ENCODE measurements at regions not wholly inside any gene's neighbourhood (a gene's known extent, or its start where the extent isn't known, plus 50 kb on each side); places are given as distances from the start of the nearest gene placed in this dataset.

DNA sequence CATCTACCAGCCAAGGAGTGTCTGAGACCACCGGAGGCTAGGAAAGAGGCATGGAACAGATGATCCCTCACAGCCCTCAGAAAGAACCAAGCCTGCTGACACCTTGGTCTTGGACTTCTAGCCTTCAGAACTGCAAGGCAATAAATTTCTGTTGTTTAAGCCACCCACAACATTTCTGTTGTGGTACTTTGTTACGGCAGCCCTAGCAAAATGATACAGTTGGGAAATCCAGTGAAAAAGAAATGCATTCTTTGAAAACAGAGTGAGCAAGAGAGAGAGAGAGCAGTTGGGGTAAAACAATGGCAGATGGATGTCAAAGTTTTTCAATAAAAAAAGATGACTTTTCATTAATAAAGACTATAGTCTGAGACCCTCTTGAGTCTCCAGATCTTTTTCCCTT lies 219.4 kb downstream of the NFKBIZ start:
- 93% methylated on average over 1 of the region's 2 CpGs for WGBS (ENCODE audit: insufficient coverage)
- DNase-seq (no peak), ATAC-seq (ENCODE audit: low read depth) (no peak)
- Histone ChIP-seq H3K9me3 (ENCODE audit: control extremely low read depth in 1 of 3, control insufficient read depth in 2 of 3, insufficient read depth in 1 of 3, low read length in 2 of 3) (no peaks in the 10 kb centered on the region), H3K4me3 (ENCODE audit: control extremely low read depth in 1 of 5, extremely low read depth in 1 of 5, insufficient read depth in 1 of 5, low read depth in 2 of 5, low read length in 4 of 5) (no peak overlapping the region), H3K4me2 (replicated peaks; ENCODE audit: low read depth, low read length, poor library complexity, severe bottlenecking) (no peak overlapping the region), H3K27ac (ENCODE audit: low read length in 2 of 2) (no peak overlapping the region), H3K4me1 (ENCODE audit: control insufficient read depth in 2 of 2, insufficient read depth in 2 of 2, low read length in 2 of 2) (no peaks in the 10 kb centered on the region), H3K9ac (ENCODE audit: low read length) (no peak overlapping the region), H3K79me2 (ENCODE audit: control insufficient read depth, insufficient read depth, low read length) (no peaks in the 10 kb centered on the region), H2AFZ (ENCODE audit: insufficient read depth, low read depth, low read length, poor library complexity, severe bottlenecking) (no peak overlapping the region), H3K27me3 (replicated peaks in 1 of 4; ENCODE audit: control extremely low read depth in 1 of 4, control insufficient read depth in 3 of 4, insufficient read depth in 4 of 4, low read length in 3 of 4) (no peaks in the 10 kb centered on the region), H3K36me3 (replicated peaks in 1 of 2; ENCODE audit: control extremely low read depth in 1 of 2, control insufficient read depth in 1 of 2, extremely low read depth in 1 of 2, insufficient read depth in 2 of 2, low read length in 1 of 2) (no peaks in the 10 kb centered on the region), H4K20me1 (ENCODE audit: control insufficient read depth, insufficient read depth, low read length, poor library complexity, severe bottlenecking) (no peaks in the 10 kb centered on the region)
- Mint-ChIP-seq H3K27ac (no peak overlapping the region), H3K9me3 (ENCODE audit: insufficient read depth) (no peaks in the 10 kb centered on the region), H3K4me3 (no peak overlapping the region), H3K27me3 (no peaks in the 10 kb centered on the region), H3K4me1 (no peaks in the 10 kb centered on the region)
- intact Hi-C loops (cut with micrococcal nuclease): no loop called here
- CTCF ChIA-PET: no interaction called here
- TF ChIP-seq EZH2 (IDR thresholded peaks at IDR 0.05; ENCODE audit: borderline replicate concordance, insufficient read depth, low read depth, low read length, poor library complexity, severe bottlenecking): no peak
- TF ChIP-seq CTCF (IDR thresholded peaks at IDR 0.05): no peak
- POLR2A ChIA-PET: no interaction called here

- CTCF ChIA-PET: no interaction called here
- POLR2A ChIA-PET: no interaction called here
These were observed 219.9 kb downstream of the NFKBIZ start for GRCh38 chr3:102069211-102069662.

More at GRCh38 chr3:102069211-102069662, 219.9 kb downstream of the NFKBIZ start:
- no peaks in the 10 kb centered on the region for H3K36me3 ChIP-seq (replicated peaks in 1 of 2; ENCODE audit: control extremely low read depth in 1 of 2, control insufficient read depth in 1 of 2, extremely low read depth in 1 of 2, insufficient read depth in 2 of 2, low read length in 1 of 2)
- DNase-seq (no peak), ATAC-seq (ENCODE audit: low read depth) (no peak)
- no peak overlapping the region for H3K4me3 ChIP-seq (ENCODE audit: control extremely low read depth in 1 of 5, extremely low read depth in 1 of 5, insufficient read depth in 1 of 5, low read depth in 2 of 5, low read length in 4 of 5)
- intact Hi-C loops (cut with micrococcal nuclease): no loop called here
- no peak overlapping the region for H3K27ac ChIP-seq (ENCODE audit: low read length in 2 of 2)
- H3K4me1 Mint-ChIP-seq: no peaks in the 10 kb centered on the region
- 100% methylated on average over 1 of the region's 1 CpG for WGBS (ENCODE audit: insufficient coverage)
- H3K4me3 Mint-ChIP-seq: no peak overlapping the region
- H3K9ac ChIP-seq (ENCODE audit: low read length): no peak overlapping the region
- H3K27me3 Mint-ChIP-seq: no peaks in the 10 kb centered on the region
- no peaks in the 10 kb centered on the region for H3K9me3 Mint-ChIP-seq (ENCODE audit: insufficient read depth)
- no peaks in the 10 kb centered on the region for H4K20me1 ChIP-seq (ENCODE audit: control insufficient read depth, insufficient read depth, low read length, poor library complexity, severe bottlenecking)
- H3K27ac Mint-ChIP-seq: no peak overlapping the region
- no peak overlapping the region for H2AFZ ChIP-seq (ENCODE audit: insufficient read depth, low read depth, low read length, poor library complexity, severe bottlenecking)
- no peak overlapping the region for H3K4me2 ChIP-seq (replicated peaks; ENCODE audit: low read depth, low read length, poor library complexity, severe bottlenecking)
- no peaks in the 10 kb centered on the region for H3K9me3 ChIP-seq (ENCODE audit: control extremely low read depth in 1 of 3, control insufficient read depth in 2 of 3, insufficient read depth in 1 of 3, low read length in 2 of 3)
- H3K27me3 ChIP-seq (replicated peaks in 1 of 4; ENCODE audit: control extremely low read depth in 1 of 4, control insufficient read depth in 3 of 4, insufficient read depth in 4 of 4, low read length in 3 of 4): no peaks in the 10 kb centered on the region
- no peaks in the 10 kb centered on the region for H3K79me2 ChIP-seq (ENCODE audit: control insufficient read depth, insufficient read depth, low read length)
- no peaks in the 10 kb centered on the region for H3K4me1 ChIP-seq (ENCODE audit: control insufficient read depth in 2 of 2, insufficient read depth in 2 of 2, low read length in 2 of 2)
- TF ChIP-seq CTCF (IDR thresholded peaks at IDR 0.05): no peak
- TF ChIP-seq EZH2 (IDR thresholded peaks at IDR 0.05; ENCODE audit: borderline replicate concordance, insufficient read depth, low read depth, low read length, poor library complexity, severe bottlenecking): no peak

All from B cell (primary cell).